ENCODE measurements at regions not wholly inside any gene's neighbourhood (a gene's known extent, or its start where the extent isn't known, plus 50 kb on each side); places are given as distances from the start of the nearest gene placed in this dataset.
"Not testable (repeated sequence)": the region's sequence is repeated elsewhere in the genome, so short reads cannot be mapped to it uniquely, and the experiment has no call there.

GRCh38 chr10:43939389-43939938, 290.8 kb upstream of the ZNF32 start:
- DNase-seq (ENCODE audit: low read depth in 2 of 2), result no peak

- DNase-seq (ENCODE audit: low read depth in 2 of 2), result no peak
Observed at GRCh38 chr10:43938810-43939209, 290.1 kb upstream of the ZNF32 start.

- DNase-seq (ENCODE audit: low read depth in 2 of 2), result no peak
Observed at GRCh38 chr10:43931308-43931930, 282.7 kb upstream of the ZNF32 start.

GRCh38 chr10:43930777-43931176, 282.1 kb upstream of the ZNF32 start:
- no peak for DNase-seq (ENCODE audit: low read depth in 2 of 2)

- DNase-seq (ENCODE audit: low read depth in 2 of 2), result no peak
Observed at GRCh38 chr10:43930243-43930642, 281.6 kb upstream of the ZNF32 start.

GRCh38 chr10:43929122-43929521, 280.4 kb upstream of the ZNF32 start:
- no peak for DNase-seq (ENCODE audit: low read depth in 2 of 2)

GRCh38 chr10:43928425-43928968, 279.8 kb upstream of the ZNF32 start:
- DNase-seq (ENCODE audit: low read depth in 2 of 2), result no peak

- DNase-seq (ENCODE audit: low read depth in 2 of 2), result no peak
Observed at GRCh38 chr10:43926875-43927406, 278.3 kb upstream of the ZNF32 start.

GRCh38 chr10:43926371-43926770, 277.7 kb upstream of the ZNF32 start:
- DNase-seq (ENCODE audit: low read depth in 2 of 2), result no peak

- no peak for DNase-seq (ENCODE audit: low read depth in 2 of 2)
Observed at GRCh38 chr10:43925793-43926192, 277.1 kb upstream of the ZNF32 start.

GRCh38 chr10:43923328-43923727, 274.6 kb upstream of the ZNF32 start:
- no peak for DNase-seq (ENCODE audit: low read depth in 2 of 2)

GRCh38 chr10:43922335-43923280, 273.9 kb upstream of the ZNF32 start:
- DNase-seq (ENCODE audit: low read depth in 2 of 2), result no peak

GRCh38 chr10:43921881-43922280, 273.2 kb upstream of the ZNF32 start:
- DNase-seq (ENCODE audit: low read depth in 2 of 2), result no peak

GRCh38 chr10:43921478-43921877, 272.8 kb upstream of the ZNF32 start:
- DNase-seq (ENCODE audit: low read depth in 2 of 2), result no peak

GRCh38 chr10:43920236-43920758, 271.6 kb upstream of the ZNF32 start:
- not testable (repeated sequence) for DNase-seq (ENCODE audit: low read depth in 2 of 2)

- DNase-seq (ENCODE audit: low read depth in 2 of 2), result no peak
Observed at GRCh38 chr10:43913676-43914235, 265.1 kb upstream of the ZNF32 start.

GRCh38 chr10:43912469-43912868, 263.8 kb upstream of the ZNF32 start:
- no peak for DNase-seq (ENCODE audit: low read depth in 2 of 2)

- no peak for DNase-seq (ENCODE audit: low read depth in 2 of 2)
Observed at GRCh38 chr10:43906490-43906889, 257.8 kb upstream of the ZNF32 start.

GRCh38 chr10:43905512-43906236, 257.0 kb upstream of the ZNF32 start:
- DNase-seq (ENCODE audit: low read depth in 2 of 2), result no peak

GRCh38 chr10:43904844-43905243, 256.2 kb upstream of the ZNF32 start:
- no peak for DNase-seq (ENCODE audit: low read depth in 2 of 2)

GRCh38 chr10:43904301-43904700, 255.6 kb upstream of the ZNF32 start:
- no peak for DNase-seq (ENCODE audit: low read depth in 2 of 2)
